Right lobe of liver (tissue), 4 donors: ENCODE measurements at regions not wholly inside any gene's neighbourhood (a gene's known extent, or its start where the extent isn't known, plus 50 kb on each side); places are given as distances from the start of the nearest gene placed in this dataset.

Experiments
- CTCF ChIP-seq, 4 donors: fragments of 200-600 bp in 3 of 4; fragments of 450-650 bp in 1 of 4; IDR thresholded peaks; one replicate each; pipeline versions ENCODE4 v1.5.1 to v1.8.0; 2016 to 2022; ENCODE audit warnings: antibody characterized with exemption in 4 of 4, mild to moderate bottlenecking in 2 of 4
- POLR2A ChIP-seq: fragments of 450-650 bp; IDR thresholded peaks from one replicate; pipeline ENCODE4 v1.6.1; 2017; ENCODE audit warnings: antibody characterized with exemption, mild to moderate bottlenecking
- donor health status: DM: no; HTN: no; CAD: no.
- donor health status: DM: no; HTN: no; CAD: no.
- donor health status: DM: no; HTN: yes; CAD: no.

DNA sequence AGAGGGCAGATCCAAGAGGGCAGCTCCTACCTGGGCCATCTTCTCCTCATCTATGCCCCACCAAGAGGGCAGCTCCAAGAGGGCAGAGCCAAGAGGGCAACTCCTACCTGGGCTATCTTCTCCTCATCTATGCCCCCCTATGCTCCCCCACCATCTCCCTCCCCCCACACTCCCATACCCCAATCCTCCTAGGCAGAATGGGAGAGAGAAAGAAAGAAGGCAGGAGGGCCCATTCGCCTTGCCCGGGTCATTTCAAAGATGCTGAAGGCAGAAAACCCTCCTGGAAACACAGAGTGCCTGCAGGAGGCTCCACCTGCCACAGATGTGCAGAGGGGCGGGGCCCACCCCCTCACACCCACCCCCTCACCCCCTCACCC lies 78.5 kb downstream of the BUD13 start:
- TF ChIP-seq CTCF (IDR thresholded peaks at IDR 0.05) (no peak), POLR2A (no peak)
